ENCODE measurements at regions not wholly inside any gene's neighbourhood (a gene's known extent, or its start where the extent isn't known, plus 50 kb on each side); places are given as distances from the start of the nearest gene placed in this dataset.

DNA sequence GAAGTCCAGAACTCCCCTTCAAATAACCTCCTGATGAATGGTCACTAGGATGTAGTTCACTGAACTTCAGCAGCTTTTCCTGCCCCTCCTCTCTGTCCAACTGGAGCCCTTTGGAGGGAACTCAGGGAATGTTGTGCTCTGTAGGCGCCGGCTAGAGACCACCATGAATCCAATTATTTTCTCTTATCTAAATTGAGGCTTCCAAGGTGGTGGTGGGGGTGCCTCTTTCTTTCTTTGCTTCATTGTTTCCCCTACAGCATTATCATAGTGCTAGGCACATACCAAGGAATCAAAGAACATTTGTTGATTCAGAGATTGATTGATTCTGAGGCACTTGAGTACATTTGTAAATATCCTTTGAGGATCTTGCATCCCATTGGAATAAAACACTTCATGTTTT lies 426.6 kb upstream of the PLXNA2 start:
- TF ChIP-seq POLR2AphosphoS5 (IDR thresholded peaks at IDR 0.05; ENCODE audit: low read depth) = no peak
- TF ChIP-seq, protein P1, sequence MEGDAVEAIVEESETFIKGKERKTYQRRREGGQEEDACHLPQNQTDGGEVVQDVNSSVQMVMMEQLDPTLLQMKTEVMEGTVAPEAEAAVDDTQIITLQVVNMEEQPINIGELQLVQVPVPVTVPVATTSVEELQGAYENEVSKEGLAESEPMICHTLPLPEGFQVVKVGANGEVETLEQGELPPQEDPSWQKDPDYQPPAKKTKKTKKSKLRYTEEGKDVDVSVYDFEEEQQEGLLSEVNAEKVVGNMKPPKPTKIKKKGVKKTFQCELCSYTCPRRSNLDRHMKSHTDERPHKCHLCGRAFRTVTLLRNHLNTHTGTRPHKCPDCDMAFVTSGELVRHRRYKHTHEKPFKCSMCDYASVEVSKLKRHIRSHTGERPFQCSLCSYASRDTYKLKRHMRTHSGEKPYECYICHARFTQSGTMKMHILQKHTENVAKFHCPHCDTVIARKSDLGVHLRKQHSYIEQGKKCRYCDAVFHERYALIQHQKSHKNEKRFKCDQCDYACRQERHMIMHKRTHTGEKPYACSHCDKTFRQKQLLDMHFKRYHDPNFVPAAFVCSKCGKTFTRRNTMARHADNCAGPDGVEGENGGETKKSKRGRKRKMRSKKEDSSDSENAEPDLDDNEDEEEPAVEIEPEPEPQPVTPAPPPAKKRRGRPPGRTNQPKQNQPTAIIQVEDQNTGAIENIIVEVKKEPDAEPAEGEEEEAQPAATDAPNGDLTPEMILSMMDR (conservative IDR thresholded peaks at IDR 0.05; ENCODE audit: low read depth in 2 of 2) = no peak
- no peak for TF ChIP-seq JUNB (IDR thresholded peaks at IDR 0.05; ENCODE audit: unreplicated experiment)

Measured in GM23338 (cell line).